GM21786 (cell line): ENCODE measurements at regions not wholly inside any gene's neighbourhood (a gene's known extent, or its start where the extent isn't known, plus 50 kb on each side); places are given as distances from the start of the nearest gene placed in this dataset.
A peak's percentile ranks its signal among the peaks of the same experiment; 100 is the strongest.

Experiments
- ATAC-seq: cut with Tn5 transposase; IDR thresholded peaks from one replicate; pipeline ENCODE4 v1.9.1; 2021; ENCODE audit not compliant: unreplicated experiment

GRCh38 chr13:30128095-30128494 lies 179.3 kb downstream of the KATNAL1 start:
- no peak for ATAC-seq

GRCh38 chr13:30126903-30127428 lies 180.4 kb downstream of the KATNAL1 start:
- ATAC-seq, result no peak

- ATAC-seq, result no peak
Measured at GRCh38 chr13:30125422-30126073, 181.8 kb downstream of the KATNAL1 start.

GRCh38 chr13:30124131-30124768 lies 183.1 kb downstream of the KATNAL1 start:
- no peak for ATAC-seq

GRCh38 chr13:30123575-30123974 lies 183.8 kb downstream of the KATNAL1 start:
- ATAC-seq, result no peak

GRCh38 chr13:30121666-30122065 lies 185.7 kb downstream of the KATNAL1 start:
- ATAC-seq, result no peak

- no peak for ATAC-seq
Measured at GRCh38 chr13:30121244-30121643, 186.1 kb downstream of the KATNAL1 start.

- no peak for ATAC-seq
Measured at GRCh38 chr13:30120133-30120822, 187.1 kb downstream of the KATNAL1 start.

GRCh38 chr13:30119476-30119875 lies 187.9 kb downstream of the KATNAL1 start:
- ATAC-seq, result no peak

- no peak for ATAC-seq
Measured at GRCh38 chr13:30116379-30116778, 191.0 kb downstream of the KATNAL1 start.

- ATAC-seq, result no peak
Measured at GRCh38 chr13:30115257-30115600, 192.1 kb downstream of the KATNAL1 start.

- peak; percentile 76 for ATAC-seq
Measured at GRCh38 chr13:30114571-30115256, 192.6 kb downstream of the KATNAL1 start.

- no peak for ATAC-seq
Measured at GRCh38 chr13:30113983-30114570, 193.3 kb downstream of the KATNAL1 start.

GRCh38 chr13:30113551-30113950 lies 193.8 kb downstream of the KATNAL1 start:
- no peak for ATAC-seq

- ATAC-seq, result peak; percentile 51
Measured at GRCh38 chr13:30112602-30113435, 194.5 kb downstream of the KATNAL1 start.

GRCh38 chr13:30111810-30112209 lies 195.5 kb downstream of the KATNAL1 start:
- no peak for ATAC-seq

GRCh38 chr13:30110301-30111070 lies 196.9 kb downstream of the KATNAL1 start:
- ATAC-seq, result no peak

GRCh38 chr13:30109471-30110135 lies 197.7 kb downstream of the KATNAL1 start:
- no peak for ATAC-seq

- ATAC-seq, result no peak
Measured at GRCh38 chr13:30108913-30109237, 198.5 kb downstream of the KATNAL1 start.
